NB4 (cell line): ENCODE measurements at regions not wholly inside any gene's neighbourhood (a gene's known extent, or its start where the extent isn't known, plus 50 kb on each side); places are given as distances from the start of the nearest gene placed in this dataset.

Experiments
- DNase-seq: peaks from one replicate; pipeline ENCODE4 v3.0.0; 2010; ENCODE audit warnings: low read depth
- H3K4me3 ChIP-seq: one replicate; pipeline ENCODE4 v1.5.1; 2011; ENCODE audit warnings: mild to moderate bottlenecking, low read depth, low read length, moderate library complexity
- MYC ChIP-seq: IDR thresholded peaks from 2 replicates; pipeline ENCODE4 v1.6.1; 2011; ENCODE audit warnings: low read depth, low read length
- POLR2A ChIP-seq: IDR thresholded peaks from 2 replicates; pipeline ENCODE4 v1.6.1; 2011; ENCODE audit warnings: mild to moderate bottlenecking; ENCODE audit not compliant: insufficient read length; ENCODE audit errors: extremely low read depth
- TF ChIP-seq, protein P1 (sequence below): IDR thresholded peaks from 2 replicates; pipeline ENCODE4 v1.6.1; 2011; ENCODE audit warnings: low read depth, low read length
- TF ChIP-seq, protein P2 (sequence below): IDR thresholded peaks from one replicate; pipeline ENCODE4 v1.5.1; 2012; ENCODE audit warnings: low read depth, low read length

DNA sequence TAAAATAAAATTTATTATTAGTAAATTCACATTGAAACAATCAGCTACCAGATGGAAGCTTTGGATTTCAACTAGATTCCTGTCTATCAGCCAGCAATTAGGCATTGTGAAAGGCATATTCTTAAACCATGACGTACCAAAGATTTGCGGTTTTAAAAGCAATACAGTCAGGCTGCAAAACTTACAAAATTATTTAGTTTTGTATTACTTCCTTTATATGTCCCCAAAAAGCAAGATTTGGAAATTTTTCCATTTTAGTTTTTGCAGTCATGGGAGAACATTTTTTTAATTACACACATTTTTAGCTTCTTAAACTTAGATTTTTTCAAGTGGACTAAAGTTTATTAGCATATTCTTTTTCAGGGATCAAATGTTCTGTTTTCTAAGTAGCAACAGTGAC lies 225.0 kb upstream of the KITLG start:
- H3K4me3 ChIP-seq, result no peak overlapping the region
- TF ChIP-seq POLR2A, result no peak
- TF ChIP-seq MYC, result no peak
- TF ChIP-seq, protein P1, sequence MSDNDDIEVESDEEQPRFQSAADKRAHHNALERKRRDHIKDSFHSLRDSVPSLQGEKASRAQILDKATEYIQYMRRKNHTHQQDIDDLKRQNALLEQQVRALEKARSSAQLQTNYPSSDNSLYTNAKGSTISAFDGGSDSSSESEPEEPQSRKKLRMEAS, result no peak
- DNase-seq, result no peak

DNA sequence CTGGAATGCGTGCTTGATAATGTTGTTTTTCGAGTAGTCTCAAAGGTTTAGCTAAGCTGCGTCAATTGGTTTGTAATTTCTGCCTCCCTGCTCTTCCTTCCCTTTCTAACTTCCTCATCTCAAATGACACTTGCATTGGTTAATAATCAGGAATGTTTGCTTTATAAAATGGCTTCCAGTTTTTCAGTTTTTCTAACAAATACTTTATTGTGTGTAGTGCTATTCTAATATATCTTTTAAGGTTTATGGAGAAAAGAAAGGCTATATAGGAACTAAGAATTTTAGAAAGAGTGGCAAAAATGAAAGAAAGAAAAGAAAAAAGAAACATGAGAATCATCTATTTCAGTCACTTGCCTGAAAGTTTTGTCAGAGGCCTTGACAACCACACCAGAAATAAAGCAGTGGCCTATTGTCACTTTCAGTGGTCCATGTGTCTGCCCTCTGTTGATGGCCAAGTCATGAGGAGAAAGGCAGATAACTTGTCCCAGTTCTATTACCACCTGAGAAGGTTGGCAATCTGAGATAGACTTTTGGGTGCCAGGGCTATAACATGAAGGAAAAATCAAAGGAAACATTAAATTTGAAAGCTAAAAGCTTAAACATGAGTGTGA lies 221.9 kb upstream of the KITLG start:
- no peak for DNase-seq
- TF ChIP-seq, protein P1, result no peak
- TF ChIP-seq, protein P2, sequence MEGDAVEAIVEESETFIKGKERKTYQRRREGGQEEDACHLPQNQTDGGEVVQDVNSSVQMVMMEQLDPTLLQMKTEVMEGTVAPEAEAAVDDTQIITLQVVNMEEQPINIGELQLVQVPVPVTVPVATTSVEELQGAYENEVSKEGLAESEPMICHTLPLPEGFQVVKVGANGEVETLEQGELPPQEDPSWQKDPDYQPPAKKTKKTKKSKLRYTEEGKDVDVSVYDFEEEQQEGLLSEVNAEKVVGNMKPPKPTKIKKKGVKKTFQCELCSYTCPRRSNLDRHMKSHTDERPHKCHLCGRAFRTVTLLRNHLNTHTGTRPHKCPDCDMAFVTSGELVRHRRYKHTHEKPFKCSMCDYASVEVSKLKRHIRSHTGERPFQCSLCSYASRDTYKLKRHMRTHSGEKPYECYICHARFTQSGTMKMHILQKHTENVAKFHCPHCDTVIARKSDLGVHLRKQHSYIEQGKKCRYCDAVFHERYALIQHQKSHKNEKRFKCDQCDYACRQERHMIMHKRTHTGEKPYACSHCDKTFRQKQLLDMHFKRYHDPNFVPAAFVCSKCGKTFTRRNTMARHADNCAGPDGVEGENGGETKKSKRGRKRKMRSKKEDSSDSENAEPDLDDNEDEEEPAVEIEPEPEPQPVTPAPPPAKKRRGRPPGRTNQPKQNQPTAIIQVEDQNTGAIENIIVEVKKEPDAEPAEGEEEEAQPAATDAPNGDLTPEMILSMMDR, result no peak
- TF ChIP-seq POLR2A, result no peak
- TF ChIP-seq MYC, result no peak
- no peak overlapping the region for H3K4me3 ChIP-seq

DNA sequence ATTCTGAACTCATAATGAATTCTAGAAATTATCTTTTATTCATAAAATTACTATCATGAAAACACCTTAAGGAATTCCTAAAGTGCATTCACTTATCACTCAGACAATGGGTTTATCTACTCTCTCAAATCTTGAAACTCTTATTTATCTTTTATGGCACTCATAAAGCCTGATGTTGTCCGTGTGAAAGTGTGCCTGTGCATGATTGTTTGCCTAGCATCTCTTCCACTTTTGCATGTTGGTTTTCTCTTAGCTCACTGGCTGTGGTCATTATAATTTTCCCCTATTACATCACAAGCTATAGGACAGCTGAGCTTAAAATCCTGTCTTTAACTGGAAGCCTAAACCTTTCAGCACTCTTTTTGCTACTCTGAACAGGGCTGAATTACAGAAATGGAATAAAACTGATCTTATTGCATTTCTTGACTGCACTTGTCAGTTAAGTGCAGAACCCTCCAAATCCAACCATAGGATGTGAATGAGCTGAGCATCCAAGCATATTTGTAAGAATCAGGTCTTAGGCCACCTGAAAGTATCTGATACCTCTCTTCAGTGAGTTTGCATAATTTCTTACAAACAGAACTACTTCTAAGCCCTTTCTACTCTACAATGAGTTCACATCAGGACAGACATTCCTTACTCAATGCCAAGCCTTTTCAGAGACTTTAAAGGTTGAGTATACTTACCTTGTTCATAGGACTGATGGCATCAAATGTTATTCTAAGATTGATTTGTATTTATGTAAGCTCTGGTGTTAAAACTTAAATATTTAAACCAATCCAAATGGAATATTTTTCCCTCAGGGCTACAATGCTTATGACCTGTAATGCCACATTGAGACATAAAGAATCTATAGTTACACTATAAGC lies 221.2 kb upstream of the KITLG start:
- DNase-seq, result no peak
- no peak overlapping the region for H3K4me3 ChIP-seq
- TF ChIP-seq MYC (no peak), POLR2A (no peak)
- TF ChIP-seq, protein P1, result no peak
- TF ChIP-seq, protein P2, result no peak

DNA sequence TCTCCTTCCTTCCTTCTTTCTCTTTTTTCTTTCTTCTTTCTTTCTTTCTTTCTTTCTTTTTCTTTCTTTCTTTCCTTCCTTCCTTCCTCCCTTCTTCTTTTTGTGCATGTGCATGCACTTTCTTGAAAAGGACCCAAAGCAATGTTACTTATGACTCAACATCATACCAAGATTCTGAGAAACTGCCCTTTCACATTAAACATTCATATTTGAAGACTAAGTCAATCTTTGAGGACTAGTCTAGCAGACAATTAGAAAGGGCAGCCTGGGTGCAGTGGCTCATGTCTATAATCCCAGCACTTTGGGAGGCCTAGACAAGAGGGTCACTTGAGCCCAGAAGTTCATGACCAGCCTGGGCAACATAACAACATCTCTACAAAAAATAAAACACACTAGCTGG lies 212.8 kb upstream of the KITLG start:
- DNase-seq, result no peak
- TF ChIP-seq MYC, result no peak
- TF ChIP-seq, protein P2, result no peak
- no peak for TF ChIP-seq POLR2A
- TF ChIP-seq, protein P1, result no peak
- H3K4me3 ChIP-seq, result no peak overlapping the region

DNA sequence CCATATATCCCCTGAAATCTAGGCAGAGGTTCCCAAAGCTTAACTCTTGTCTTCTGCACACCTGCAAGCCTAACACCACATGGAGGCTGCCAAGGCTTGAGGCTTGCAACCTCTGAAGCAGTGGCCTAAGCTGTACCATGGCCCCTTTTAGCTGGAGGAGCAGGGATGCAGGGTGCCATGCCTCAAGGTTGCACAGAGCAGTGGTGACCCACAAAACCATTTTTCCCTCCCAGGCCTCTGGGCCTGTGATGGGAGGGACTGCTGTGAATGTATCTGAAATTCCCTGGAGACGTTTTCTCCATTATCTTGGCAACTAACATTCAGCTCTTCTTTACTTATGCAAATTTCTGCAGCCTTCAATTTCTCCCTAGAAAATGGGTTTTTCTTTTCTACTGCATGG lies 210.0 kb upstream of the KITLG start:
- DNase-seq, result no peak
- TF ChIP-seq, protein P2, result no peak
- TF ChIP-seq POLR2A (no peak), MYC (no peak)
- TF ChIP-seq, protein P1, result no peak
- no peak overlapping the region for H3K4me3 ChIP-seq

DNA sequence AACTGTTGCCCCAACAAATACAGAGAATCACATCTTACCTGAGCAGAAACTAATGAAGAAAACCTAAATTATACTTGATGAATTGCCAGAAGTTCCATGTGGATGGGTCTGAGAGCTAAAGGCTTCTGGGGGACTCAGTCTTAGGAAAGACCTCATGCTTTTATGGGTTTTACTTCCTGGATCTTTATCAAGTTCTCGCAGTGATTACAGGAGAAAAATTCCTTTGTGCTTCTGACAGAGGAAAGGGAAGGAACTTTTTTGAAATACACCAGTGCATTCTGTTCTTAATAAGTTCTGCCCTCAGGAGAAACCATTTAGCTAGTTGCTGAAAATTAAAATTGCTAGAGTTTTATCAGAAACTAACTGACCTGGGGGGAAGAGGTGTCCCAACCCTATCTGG lies 203.9 kb upstream of the KITLG start:
- TF ChIP-seq POLR2A, result no peak
- no peak for TF ChIP-seq MYC
- TF ChIP-seq, protein P1, result no peak
- TF ChIP-seq, protein P2, result no peak
- no peak overlapping the region for H3K4me3 ChIP-seq
- no peak for DNase-seq
